ENCODE measurements at regions not wholly inside any gene's neighbourhood (a gene's known extent, or its start where the extent isn't known, plus 50 kb on each side); places are given as distances from the start of the nearest gene placed in this dataset.

DNA sequence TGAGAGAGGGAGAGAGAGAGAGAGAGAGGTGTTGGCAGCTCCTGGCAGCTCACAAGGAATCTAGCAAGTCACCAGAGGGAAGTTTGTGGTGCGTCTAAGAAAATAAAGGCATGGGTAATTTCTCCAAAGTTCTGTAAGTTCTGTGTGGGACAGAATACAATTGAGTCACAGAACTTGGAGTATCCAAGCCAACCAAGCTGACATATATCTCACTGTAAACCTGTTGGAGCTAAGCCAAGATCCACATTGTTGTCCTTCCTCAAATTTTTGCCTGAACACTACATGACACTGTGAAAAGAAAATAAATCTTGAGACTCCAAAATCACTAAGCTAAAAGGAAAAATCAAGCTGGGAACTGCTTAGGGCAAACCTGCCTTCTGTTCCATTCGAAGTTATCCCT, 436.7 kb downstream of the MEI4 start:
- no peak for TF ChIP-seq FOXM1 (IDR thresholded peaks at IDR 0.05; ENCODE audit: borderline replicate concordance, low read depth)
- TF ChIP-seq RAD21 (IDR thresholded peaks at IDR 0.05; ENCODE audit: low read depth): no peak
- no peak for TF ChIP-seq MAX (IDR thresholded peaks at IDR 0.05)
- TF ChIP-seq, protein P1, sequence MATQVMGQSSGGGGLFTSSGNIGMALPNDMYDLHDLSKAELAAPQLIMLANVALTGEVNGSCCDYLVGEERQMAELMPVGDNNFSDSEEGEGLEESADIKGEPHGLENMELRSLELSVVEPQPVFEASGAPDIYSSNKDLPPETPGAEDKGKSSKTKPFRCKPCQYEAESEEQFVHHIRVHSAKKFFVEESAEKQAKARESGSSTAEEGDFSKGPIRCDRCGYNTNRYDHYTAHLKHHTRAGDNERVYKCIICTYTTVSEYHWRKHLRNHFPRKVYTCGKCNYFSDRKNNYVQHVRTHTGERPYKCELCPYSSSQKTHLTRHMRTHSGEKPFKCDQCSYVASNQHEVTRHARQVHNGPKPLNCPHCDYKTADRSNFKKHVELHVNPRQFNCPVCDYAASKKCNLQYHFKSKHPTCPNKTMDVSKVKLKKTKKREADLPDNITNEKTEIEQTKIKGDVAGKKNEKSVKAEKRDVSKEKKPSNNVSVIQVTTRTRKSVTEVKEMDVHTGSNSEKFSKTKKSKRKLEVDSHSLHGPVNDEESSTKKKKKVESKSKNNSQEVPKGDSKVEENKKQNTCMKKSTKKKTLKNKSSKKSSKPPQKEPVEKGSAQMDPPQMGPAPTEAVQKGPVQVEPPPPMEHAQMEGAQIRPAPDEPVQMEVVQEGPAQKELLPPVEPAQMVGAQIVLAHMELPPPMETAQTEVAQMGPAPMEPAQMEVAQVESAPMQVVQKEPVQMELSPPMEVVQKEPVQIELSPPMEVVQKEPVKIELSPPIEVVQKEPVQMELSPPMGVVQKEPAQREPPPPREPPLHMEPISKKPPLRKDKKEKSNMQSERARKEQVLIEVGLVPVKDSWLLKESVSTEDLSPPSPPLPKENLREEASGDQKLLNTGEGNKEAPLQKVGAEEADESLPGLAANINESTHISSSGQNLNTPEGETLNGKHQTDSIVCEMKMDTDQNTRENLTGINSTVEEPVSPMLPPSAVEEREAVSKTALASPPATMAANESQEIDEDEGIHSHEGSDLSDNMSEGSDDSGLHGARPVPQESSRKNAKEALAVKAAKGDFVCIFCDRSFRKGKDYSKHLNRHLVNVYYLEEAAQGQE (IDR thresholded peaks at IDR 0.05; ENCODE audit: low read depth): no peak
- TF ChIP-seq YY1 (IDR thresholded peaks at IDR 0.05; ENCODE audit: low read depth): no peak
- no peak for TF ChIP-seq NFIC (IDR thresholded peaks at IDR 0.05)
- TF ChIP-seq CREB1 (IDR thresholded peaks at IDR 0.05; ENCODE audit: low read depth): no peak
- TF ChIP-seq TCF12 (IDR thresholded peaks at IDR 0.05; ENCODE audit: low read depth): no peak
- no peak for TF ChIP-seq CEBPB (IDR thresholded peaks at IDR 0.05)

- TF ChIP-seq ZBTB7A (IDR thresholded peaks at IDR 0.05; ENCODE audit: low read depth): no peak
- no peak for TF ChIP-seq CREB1 (IDR thresholded peaks at IDR 0.05; ENCODE audit: low read depth)
- TF ChIP-seq, protein P1 (IDR thresholded peaks at IDR 0.05; ENCODE audit: low read depth): no peak
- no peak for TF ChIP-seq FOXM1 (IDR thresholded peaks at IDR 0.05; ENCODE audit: borderline replicate concordance, low read depth)
- no peak for TF ChIP-seq CEBPB (IDR thresholded peaks at IDR 0.05)
- TF ChIP-seq RAD21 (IDR thresholded peaks at IDR 0.05; ENCODE audit: low read depth): no peak
- TF ChIP-seq TAF1 (IDR thresholded peaks at IDR 0.05; ENCODE audit: low read depth): no peak
- TF ChIP-seq MAX (IDR thresholded peaks at IDR 0.05): no peak
- TF ChIP-seq EGR1 (IDR thresholded peaks at IDR 0.05): no peak
- no peak for TF ChIP-seq YY1 (IDR thresholded peaks at IDR 0.05; ENCODE audit: low read depth)
- TF ChIP-seq, protein P2, sequence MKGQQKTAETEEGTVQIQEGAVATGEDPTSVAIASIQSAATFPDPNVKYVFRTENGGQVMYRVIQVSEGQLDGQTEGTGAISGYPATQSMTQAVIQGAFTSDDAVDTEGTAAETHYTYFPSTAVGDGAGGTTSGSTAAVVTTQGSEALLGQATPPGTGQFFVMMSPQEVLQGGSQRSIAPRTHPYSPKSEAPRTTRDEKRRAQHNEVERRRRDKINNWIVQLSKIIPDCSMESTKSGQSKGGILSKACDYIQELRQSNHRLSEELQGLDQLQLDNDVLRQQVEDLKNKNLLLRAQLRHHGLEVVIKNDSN (IDR thresholded peaks at IDR 0.05): no peak
Observed at GRCh38 chr6:78093906-78094305, 441.1 kb downstream of the MEI4 start.

DNA sequence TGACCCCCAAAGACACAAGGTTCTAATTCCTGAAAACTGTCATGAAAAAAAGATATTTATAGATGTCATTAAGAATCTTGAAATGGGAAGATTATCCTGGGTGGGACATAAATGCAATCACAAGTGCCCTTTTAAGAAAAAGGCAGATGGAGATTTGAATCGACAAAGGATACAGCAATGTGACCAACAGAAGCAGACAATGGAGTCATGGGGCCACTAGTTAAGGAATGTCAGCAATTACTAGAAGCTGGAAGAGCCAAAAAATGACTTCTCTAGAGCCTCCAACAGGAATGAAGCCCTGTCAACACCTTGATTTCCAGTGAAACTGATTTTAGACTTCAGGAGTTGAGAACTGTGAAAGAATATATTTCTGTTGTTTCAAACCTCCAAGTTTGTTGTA, 448.5 kb downstream of the MEI4 start:
- TF ChIP-seq TEAD4 (IDR thresholded peaks at IDR 0.05) (no peak), MAX (IDR thresholded peaks at IDR 0.05) (no peak), EGR1 (IDR thresholded peaks at IDR 0.05) (no peak), ZBTB7A (IDR thresholded peaks at IDR 0.05; ENCODE audit: low read depth) (no peak), TAF1 (IDR thresholded peaks at IDR 0.05; ENCODE audit: low read depth) (no peak), FOXM1 (IDR thresholded peaks at IDR 0.05; ENCODE audit: borderline replicate concordance, low read depth) (no peak), NFIC (IDR thresholded peaks at IDR 0.05) (no peak), RAD21 (IDR thresholded peaks at IDR 0.05; ENCODE audit: low read depth) (no peak), CREB1 (IDR thresholded peaks at IDR 0.05; ENCODE audit: low read depth) (no peak), CEBPB (IDR thresholded peaks at IDR 0.05) (no peak), EP300 (IDR thresholded peaks at IDR 0.05; ENCODE audit: borderline replicate concordance) (no peak), YY1 (IDR thresholded peaks at IDR 0.05; ENCODE audit: low read depth) (no peak), TCF12 (IDR thresholded peaks at IDR 0.05; ENCODE audit: low read depth) (no peak)
- TF ChIP-seq, protein P2 (IDR thresholded peaks at IDR 0.05): no peak
- TF ChIP-seq, protein P1 (IDR thresholded peaks at IDR 0.05; ENCODE audit: low read depth): no peak

DNA sequence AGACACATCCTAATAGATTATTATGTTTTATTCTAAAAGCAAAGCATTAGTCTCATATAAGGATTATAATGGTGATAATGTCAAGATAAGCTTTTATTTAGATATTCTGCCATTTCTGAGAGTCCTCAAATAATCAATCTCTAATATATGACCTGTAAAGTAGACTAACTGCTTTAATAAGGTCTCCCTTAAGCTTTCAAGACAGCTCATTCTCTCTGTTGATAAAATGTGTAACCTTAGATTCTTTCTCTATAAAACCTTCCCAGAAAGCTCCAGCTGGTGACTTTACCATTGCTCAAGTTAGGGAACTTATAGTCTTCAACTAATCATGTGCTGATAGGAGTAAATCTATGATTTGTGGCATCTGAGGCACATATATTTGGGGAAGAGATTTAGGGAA, 457.8 kb downstream of the MEI4 start:
- no peak for TF ChIP-seq CREB1 (IDR thresholded peaks at IDR 0.05; ENCODE audit: low read depth)
- TF ChIP-seq RAD21 (IDR thresholded peaks at IDR 0.05; ENCODE audit: low read depth): no peak

GRCh38 chr6:78117966-78118365, 465.1 kb downstream of the MEI4 start:
- TF ChIP-seq YY1 (IDR thresholded peaks at IDR 0.05; ENCODE audit: low read depth): no peak
- no peak for TF ChIP-seq CREB1 (IDR thresholded peaks at IDR 0.05; ENCODE audit: low read depth)
- TF ChIP-seq NFIC (IDR thresholded peaks at IDR 0.05): no peak
- no peak for TF ChIP-seq RAD21 (IDR thresholded peaks at IDR 0.05; ENCODE audit: low read depth)

Measured in Ishikawa (cell line).